HAP-1 (cell line): ENCODE measurements at regions not wholly inside any gene's neighbourhood (a gene's known extent, or its start where the extent isn't known, plus 50 kb on each side); places are given as distances from the start of the nearest gene placed in this dataset.
A peak's percentile ranks its signal among the peaks of the same experiment; 100 is the strongest.

Experiments used
- DNase-seq, 2 experiments: peaks; one replicate each; pipeline ENCODE4 v3.0.0-alpha.2; 2016 to 2020; ENCODE audit warnings: low spot score in 2 of 2
- H3K27me3 ChIP-seq: fragments of 250-450 bp; sonication (Bioruptor Pico); 2 replicates; pipeline ENCODE4 v1.5.1; 2020; ENCODE audit warnings: low read depth, mild to moderate bottlenecking, moderate library complexity
- H3K36me3 ChIP-seq: fragments of 250-450 bp; sonication (Bioruptor Pico); replicated peaks from 2 replicates; pipeline ENCODE4 v1.5.1; 2020; ENCODE audit warnings: mild to moderate bottlenecking
- H3K4me1 ChIP-seq: fragments of 250-450 bp; sonication (Bioruptor Pico); 2 replicates; pipeline ENCODE4 v1.5.1; 2020; ENCODE audit warnings: mild to moderate bottlenecking
- H3K4me3 ChIP-seq: fragments of 250-450 bp; sonication (Bioruptor Pico); 2 replicates; pipeline ENCODE4 v1.5.1; 2020; ENCODE audit warnings: mild to moderate bottlenecking, moderate library complexity
- H3K9me3 ChIP-seq: fragments of 250-450 bp; sonication (Bioruptor Pico); 2 replicates; pipeline ENCODE4 v1.5.1; 2020; ENCODE audit warnings: mild to moderate bottlenecking, moderate library complexity
- in situ Hi-C: fragments of 300-500 bp; cut with MboI; formaldehyde crosslinking; loops from 3 replicates; pipeline ENCODE4 v1.14.3; 2020; ENCODE audit warnings: low sequenced_read_pairs, inconsistent platforms, mixed read lengths

- Histone ChIP-seq H3K9me3 (peaks cover 2% of the 10 kb centered on the region; the same call in 1 of the 2 replicates), H3K36me3 (no peaks in the 10 kb centered on the region), H3K4me1 (no peaks in the 10 kb centered on the region), H3K27me3 (no peaks in the 10 kb centered on the region), H3K4me3 (no peak overlapping the region)
- DNase-seq: no peak
- in situ Hi-C loops: no loop called here
Observed at GRCh38 chr5:92505925-92506324, 1075.1 kb downstream of the NR2F1-AS1 start.

- in situ Hi-C loops: no loop called here
- Histone ChIP-seq H3K4me1 (no peaks in the 10 kb centered on the region), H3K27me3 (no peaks in the 10 kb centered on the region), H3K9me3 (no peaks in the 10 kb centered on the region), H3K36me3 (no peaks in the 10 kb centered on the region), H3K4me3 (no peak overlapping the region)
- DNase-seq: no peak
Observed at GRCh38 chr5:92505145-92505544, 1075.9 kb downstream of the NR2F1-AS1 start.

GRCh38 chr5:92504346-92504745 lies 1076.7 kb downstream of the NR2F1-AS1 start:
- H3K4me3 ChIP-seq: no peak overlapping the region
- no peaks in the 10 kb centered on the region for H3K27me3 ChIP-seq

GRCh38 chr5:92500752-92501151 lies 1080.3 kb downstream of the NR2F1-AS1 start:
- no peak for DNase-seq
- H3K36me3 ChIP-seq: no peaks in the 10 kb centered on the region
- H3K4me1 ChIP-seq: no peaks in the 10 kb centered on the region
- no peaks in the 10 kb centered on the region for H3K27me3 ChIP-seq
- no peaks in the 10 kb centered on the region for H3K9me3 ChIP-seq
- in situ Hi-C loops: no loop called here
- no peak overlapping the region for H3K4me3 ChIP-seq

More at GRCh38 chr5:92504346-92504745, 1076.7 kb downstream of the NR2F1-AS1 start:
- Histone ChIP-seq H3K4me1 (no peaks in the 10 kb centered on the region), H3K36me3 (no peaks in the 10 kb centered on the region), H3K9me3 (no peaks in the 10 kb centered on the region)
- no peak for DNase-seq
- in situ Hi-C loops: no loop called here

GRCh38 chr5:92496545-92496944 lies 1084.5 kb downstream of the NR2F1-AS1 start:
- no peaks in the 10 kb centered on the region for H3K27me3 ChIP-seq
- in situ Hi-C loops: no loop called here
- DNase-seq: no peak
- H3K4me1 ChIP-seq: no peaks in the 10 kb centered on the region
- H3K4me3 ChIP-seq: no peak overlapping the region
- no peaks in the 10 kb centered on the region for H3K36me3 ChIP-seq
- H3K9me3 ChIP-seq: no peaks in the 10 kb centered on the region

GRCh38 chr5:92494508-92494907 lies 1086.5 kb downstream of the NR2F1-AS1 start:
- in situ Hi-C loops: no loop called here
- Histone ChIP-seq H3K4me3 (no peak overlapping the region), H3K9me3 (no peaks in the 10 kb centered on the region), H3K36me3 (no peaks in the 10 kb centered on the region), H3K4me1 (no peaks in the 10 kb centered on the region), H3K27me3 (no peaks in the 10 kb centered on the region)
- DNase-seq: no peak

- no peaks in the 10 kb centered on the region; the same call in 1 of the 2 replicates for H3K4me1 ChIP-seq
- no peaks in the 10 kb centered on the region for H3K27me3 ChIP-seq
- H3K4me3 ChIP-seq: no peak overlapping the region
- no peak for DNase-seq
- in situ Hi-C loops: no loop called here
- H3K36me3 ChIP-seq: no peaks in the 10 kb centered on the region
- H3K9me3 ChIP-seq: no peaks in the 10 kb centered on the region
Observed at GRCh38 chr5:92492908-92493307, 1088.1 kb downstream of the NR2F1-AS1 start.

- H3K4me1 ChIP-seq: peaks cover 3% of the 10 kb centered on the region; the same call in 1 of the 2 replicates
- no peaks in the 10 kb centered on the region for H3K36me3 ChIP-seq
- H3K9me3 ChIP-seq: no peaks in the 10 kb centered on the region
- no peaks in the 10 kb centered on the region for H3K27me3 ChIP-seq
- in situ Hi-C loops: no loop called here
- no peak for DNase-seq
- H3K4me3 ChIP-seq: no peak overlapping the region
Observed at GRCh38 chr5:92484484-92484883, 1096.5 kb downstream of the NR2F1-AS1 start.

- Histone ChIP-seq H3K9me3 (peaks cover 9% of the 10 kb centered on the region), H3K4me3 (no peak overlapping the region), H3K27me3 (no peaks in the 10 kb centered on the region), H3K36me3 (no peaks in the 10 kb centered on the region), H3K4me1 (peaks cover 12% of the 10 kb centered on the region)
- DNase-seq: no peak
- in situ Hi-C loops: no loop called here
Observed at GRCh38 chr5:92472981-92473566, 1090.0 kb upstream of the ARRDC3 start.

- peak in 1 of 2 experiments; percentile 93 for DNase-seq
- Histone ChIP-seq H3K36me3 (no peaks in the 10 kb centered on the region), H3K9me3 (peaks cover 9% of the 10 kb centered on the region), H3K4me3 (no peak overlapping the region), H3K4me1 (peaks cover 12% of the 10 kb centered on the region), H3K27me3 (no peaks in the 10 kb centered on the region)
- in situ Hi-C loops: no loop called here
Observed at GRCh38 chr5:92471861-92472260, 1088.7 kb upstream of the ARRDC3 start.

GRCh38 chr5:92470770-92471169 lies 1087.7 kb upstream of the ARRDC3 start:
- H3K27me3 ChIP-seq: no peaks in the 10 kb centered on the region
- DNase-seq: peak in 1 of 2 experiments; percentile 9
- H3K4me3 ChIP-seq: no peak overlapping the region
- H3K4me1 ChIP-seq: peaks cover 12% of the 10 kb centered on the region
- peaks cover 9% of the 10 kb centered on the region for H3K9me3 ChIP-seq
- in situ Hi-C loops: no loop called here
- no peaks in the 10 kb centered on the region for H3K36me3 ChIP-seq

GRCh38 chr5:92468295-92468694 lies 1085.2 kb upstream of the ARRDC3 start:
- H3K27me3 ChIP-seq: no peaks in the 10 kb centered on the region
- H3K9me3 ChIP-seq: peaks cover 6% of the 10 kb centered on the region; the same call in 1 of the 2 replicates
- no peak for DNase-seq
- H3K36me3 ChIP-seq: no peaks in the 10 kb centered on the region
- peaks cover 12% of the 10 kb centered on the region for H3K4me1 ChIP-seq
- in situ Hi-C loops: no loop called here
- H3K4me3 ChIP-seq: no peak overlapping the region

GRCh38 chr5:92467695-92468094 lies 1084.6 kb upstream of the ARRDC3 start:
- Histone ChIP-seq H3K27me3 (no peaks in the 10 kb centered on the region), H3K4me1 (peaks cover 12% of the 10 kb centered on the region), H3K4me3 (no peak overlapping the region), H3K9me3 (no peaks in the 10 kb centered on the region), H3K36me3 (no peaks in the 10 kb centered on the region)
- DNase-seq: no peak
- in situ Hi-C loops: no loop called here

- no peak for DNase-seq
- no peaks in the 10 kb centered on the region for H3K27me3 ChIP-seq
- H3K4me3 ChIP-seq: no peak overlapping the region
- no peaks in the 10 kb centered on the region for H3K4me1 ChIP-seq
- no peaks in the 10 kb centered on the region for H3K9me3 ChIP-seq
- no peaks in the 10 kb centered on the region for H3K36me3 ChIP-seq
- in situ Hi-C loops: no loop called here
Observed at GRCh38 chr5:92460505-92460904, 1077.4 kb upstream of the ARRDC3 start.

- no peaks in the 10 kb centered on the region for H3K9me3 ChIP-seq
- no peaks in the 10 kb centered on the region for H3K36me3 ChIP-seq
- in situ Hi-C loops: no loop called here
- no peak for DNase-seq
- no peaks in the 10 kb centered on the region for H3K27me3 ChIP-seq
- H3K4me3 ChIP-seq: no peak overlapping the region
- H3K4me1 ChIP-seq: no peaks in the 10 kb centered on the region
Observed at GRCh38 chr5:92459654-92460053, 1076.5 kb upstream of the ARRDC3 start.
